H9 (cell line): ENCODE measurements at regions not wholly inside any gene's neighbourhood (a gene's known extent, or its start where the extent isn't known, plus 50 kb on each side); places are given as distances from the start of the nearest gene placed in this dataset.

Source experiments
- DNase-seq: peaks from one replicate; pipeline ENCODE4 v3.0.0-alpha.2; 2017
- H2AFZ ChIP-seq: one replicate; pipeline ENCODE4 v1.6.1; 2013; ENCODE audit warnings: mild to moderate bottlenecking, low read length, control low read depth, moderate library complexity
- H2AK5ac ChIP-seq: 2 replicates; pipeline ENCODE4 v1.6.1; 2013; ENCODE audit warnings: low read length, control low read depth, mixed read lengths; ENCODE audit not compliant: insufficient read length
- H2BK120ac ChIP-seq: one replicate; pipeline ENCODE4 v1.6.1; 2013; ENCODE audit warnings: low read depth, mild to moderate bottlenecking, low read length, control low read depth, inconsistent platforms; ENCODE audit not compliant: poor library complexity, severe bottlenecking
- H2BK12ac ChIP-seq: 2 replicates; pipeline ENCODE4 v1.6.1; 2013; ENCODE audit warnings: low read length, control low read depth, mixed read lengths, low read depth; ENCODE audit not compliant: insufficient read length
- H2BK15ac ChIP-seq: 2 replicates; pipeline ENCODE4 v1.6.1; 2013; ENCODE audit warnings: low read depth, low read length, control low read depth
- H2BK20ac ChIP-seq: one replicate; pipeline ENCODE4 v1.6.1; 2013; ENCODE audit warnings: low read depth, mild to moderate bottlenecking, low read length, control low read depth, inconsistent platforms; ENCODE audit not compliant: poor library complexity, severe bottlenecking
- H2BK5ac ChIP-seq: 2 replicates; pipeline ENCODE4 v1.6.1; 2013; ENCODE audit warnings: low read length, control low read depth, mixed read lengths; ENCODE audit not compliant: insufficient read length
- H3K14ac ChIP-seq: 2 replicates; pipeline ENCODE4 v1.6.1; 2013; ENCODE audit warnings: low read length, control low read depth; ENCODE audit not compliant: insufficient read depth
- H3K18ac ChIP-seq: 2 replicates; pipeline ENCODE4 v1.6.1; 2013; ENCODE audit warnings: low read depth, mild to moderate bottlenecking, mixed read lengths, low read length, control low read depth; ENCODE audit not compliant: insufficient read length
- H3K23ac ChIP-seq: 2 replicates; pipeline ENCODE4 v1.6.1; 2013; ENCODE audit warnings: low read length, control low read depth, mixed read lengths, low read depth; ENCODE audit not compliant: insufficient read length
- H3K23me2 ChIP-seq: 2 replicates; pipeline ENCODE4 v1.6.1; 2013; ENCODE audit warnings: low read depth, mild to moderate bottlenecking, mixed read lengths, low read length, control low read depth; ENCODE audit not compliant: insufficient read length, poor library complexity, severe bottlenecking
- H3K27ac ChIP-seq: 2 replicates; pipeline ENCODE4 v1.5.1; 2013; ENCODE audit warnings: low read length, control low read depth, mixed read lengths, low read depth; ENCODE audit not compliant: insufficient read length
- H3K27me3 ChIP-seq: 2 replicates; pipeline ENCODE4 v1.6.1; 2013; ENCODE audit warnings: low read length, control low read depth, inconsistent platforms; ENCODE audit not compliant: insufficient read depth
- H3K4ac ChIP-seq: 2 replicates; pipeline ENCODE4 v1.6.1; 2013; ENCODE audit warnings: low read depth, mild to moderate bottlenecking, control low read depth, inconsistent platforms, low read length, moderate library complexity
- H3K4me1 ChIP-seq: 2 replicates; pipeline ENCODE4 v1.6.1; 2013; ENCODE audit warnings: low read length, control low read depth, inconsistent platforms; ENCODE audit not compliant: insufficient read depth
- H3K4me2 ChIP-seq: 2 replicates; pipeline ENCODE4 v1.6.1; 2013; ENCODE audit warnings: low read length, control low read depth, mixed read lengths; ENCODE audit not compliant: insufficient read length, insufficient read depth
- H3K56ac ChIP-seq: 2 replicates; pipeline ENCODE4 v1.6.1; 2013; ENCODE audit warnings: low read depth, mild to moderate bottlenecking, mixed read lengths, low read length, control low read depth; ENCODE audit not compliant: insufficient read length
- H3K79me1 ChIP-seq: 2 replicates; pipeline ENCODE4 v1.6.1; 2013; ENCODE audit warnings: low read depth, mild to moderate bottlenecking, moderate library complexity, low read length, control low read depth, inconsistent platforms; ENCODE audit not compliant: insufficient read depth, poor library complexity, severe bottlenecking
- H3K79me2 ChIP-seq: 2 replicates; pipeline ENCODE4 v1.6.1; 2013; ENCODE audit warnings: low read length, control low read depth, inconsistent platforms; ENCODE audit not compliant: insufficient read depth
- H3K9ac ChIP-seq: 2 replicates; pipeline ENCODE4 v1.6.1; 2013; ENCODE audit warnings: low read length, control low read depth, mixed read lengths; ENCODE audit not compliant: insufficient read length; ENCODE audit errors: extremely low read depth
- H3K9me3 ChIP-seq: one replicate; pipeline ENCODE4 v1.6.1; 2013; ENCODE audit warnings: low read depth, low read length, inconsistent platforms; ENCODE audit not compliant: control insufficient read depth
- H3T11ph ChIP-seq: one replicate; pipeline ENCODE4 v1.6.1; 2013; ENCODE audit warnings: mild to moderate bottlenecking, low read length, control low read depth, inconsistent platforms
- H4K20me1 ChIP-seq: one replicate; pipeline ENCODE4 v1.6.1; 2013; ENCODE audit not compliant: control insufficient read depth, insufficient read length, insufficient read depth
- H4K5ac ChIP-seq: 2 replicates; pipeline ENCODE4 v1.6.1; 2013; ENCODE audit warnings: low read depth, mild to moderate bottlenecking, mixed read lengths, low read length, control low read depth; ENCODE audit not compliant: insufficient read length
- H4K8ac ChIP-seq: replicated peaks from 2 replicates; pipeline ENCODE4 v1.6.1; 2013; ENCODE audit warnings: low read length, control low read depth, mixed read lengths, low read depth; ENCODE audit not compliant: insufficient read length
- H4K91ac ChIP-seq: 2 replicates; pipeline ENCODE4 v1.6.1; 2013; ENCODE audit warnings: low read depth, mild to moderate bottlenecking, moderate library complexity, mixed read lengths, low read length, control low read depth; ENCODE audit not compliant: insufficient read length
- H3K27ac Mint-ChIP-seq, 3 experiments: 2 replicates in 2 of 3; 3 replicates in 1 of 3; pipeline ENCODE4 v1.8.0; 2020 to 2021; ENCODE audit warnings: mixed read lengths in 3 of 3, mild to moderate bottlenecking in 1 of 3, moderate library complexity in 1 of 3
- H3K27me3 Mint-ChIP-seq: 2 replicates; pipeline ENCODE4 v1.8.0; 2021; ENCODE audit warnings: low read depth, mild to moderate bottlenecking, moderate library complexity, mixed read lengths
- H3K36me3 Mint-ChIP-seq, 3 experiments: 2 replicates in 2 of 3; 3 replicates in 1 of 3; pipeline ENCODE4 v1.8.0; 2020 to 2021; ENCODE audit warnings: low read depth in 3 of 3, mixed read lengths in 3 of 3; ENCODE audit not compliant: insufficient read depth in 1 of 3
- H3K4me1 Mint-ChIP-seq, 2 experiments: 2 replicates each; pipeline ENCODE4 v1.8.0; 2020; ENCODE audit warnings: mixed read lengths in 2 of 2
- H3K4me3 Mint-ChIP-seq, 2 experiments: 2 replicates in 1 of 2; 3 replicates in 1 of 2; pipeline ENCODE4 v1.8.0; 2020 to 2021; ENCODE audit warnings: mild to moderate bottlenecking in 2 of 2, mixed read lengths in 2 of 2, moderate library complexity in 1 of 2
- H3K9me3 Mint-ChIP-seq, 2 experiments: 2 replicates in 1 of 2; 3 replicates in 1 of 2; pipeline ENCODE4 v1.8.0; 2020; ENCODE audit warnings: mild to moderate bottlenecking in 2 of 2, mixed read lengths in 2 of 2, moderate library complexity in 1 of 2
- WGBS: extraction: QIAGEN DNeasy Blood & Tissue Kit; methylation state at CpG from one replicate; pipeline ENCODE4 v1.1.7; 2013; ENCODE audit warnings: missing lambda C conversion rate, low lambda C conversion rate, mixed read lengths; ENCODE audit not compliant: insufficient read length; ENCODE audit errors: extremely low coverage; 5-methylcytosine and 5-hydroxymethylcytosine counted together
- TF ChIP-seq, protein P1 (sequence below): fragments of 200-600 bp; sonication (generic); conservative IDR thresholded peaks from 3 replicates; pipeline ENCODE4 v1.8.0; 2021; ENCODE audit warnings: antibody characterized with exemption, mild to moderate bottlenecking

DNA sequence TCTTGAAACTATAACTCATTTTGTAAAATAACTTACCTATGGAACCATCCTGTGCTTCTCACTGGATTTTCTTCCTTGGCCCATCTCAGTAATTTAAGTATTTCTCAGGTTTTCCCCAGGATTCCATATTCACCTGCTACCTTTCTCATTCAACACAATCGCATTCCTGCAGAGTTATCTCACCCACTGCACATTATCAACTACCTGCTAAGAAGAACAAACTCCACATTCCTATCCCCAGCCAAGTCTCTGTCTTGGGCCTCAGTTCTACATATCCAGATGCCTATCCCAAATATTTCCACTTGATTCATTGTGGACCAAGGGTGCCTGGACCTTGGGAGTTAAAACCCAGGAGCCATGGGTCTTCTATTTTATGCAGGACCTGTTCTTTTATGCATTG is 60.2 kb upstream of the KCNQ5 start:
- TF ChIP-seq, protein P1, sequence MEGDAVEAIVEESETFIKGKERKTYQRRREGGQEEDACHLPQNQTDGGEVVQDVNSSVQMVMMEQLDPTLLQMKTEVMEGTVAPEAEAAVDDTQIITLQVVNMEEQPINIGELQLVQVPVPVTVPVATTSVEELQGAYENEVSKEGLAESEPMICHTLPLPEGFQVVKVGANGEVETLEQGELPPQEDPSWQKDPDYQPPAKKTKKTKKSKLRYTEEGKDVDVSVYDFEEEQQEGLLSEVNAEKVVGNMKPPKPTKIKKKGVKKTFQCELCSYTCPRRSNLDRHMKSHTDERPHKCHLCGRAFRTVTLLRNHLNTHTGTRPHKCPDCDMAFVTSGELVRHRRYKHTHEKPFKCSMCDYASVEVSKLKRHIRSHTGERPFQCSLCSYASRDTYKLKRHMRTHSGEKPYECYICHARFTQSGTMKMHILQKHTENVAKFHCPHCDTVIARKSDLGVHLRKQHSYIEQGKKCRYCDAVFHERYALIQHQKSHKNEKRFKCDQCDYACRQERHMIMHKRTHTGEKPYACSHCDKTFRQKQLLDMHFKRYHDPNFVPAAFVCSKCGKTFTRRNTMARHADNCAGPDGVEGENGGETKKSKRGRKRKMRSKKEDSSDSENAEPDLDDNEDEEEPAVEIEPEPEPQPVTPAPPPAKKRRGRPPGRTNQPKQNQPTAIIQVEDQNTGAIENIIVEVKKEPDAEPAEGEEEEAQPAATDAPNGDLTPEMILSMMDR, result no peak
- H3K36me3 Mint-ChIP-seq, result no peaks in the 10 kb centered on the region
- H3K9ac ChIP-seq, result no peak overlapping the region
- H3K4me2 ChIP-seq, result no peak overlapping the region
- no peak overlapping the region for H3K56ac ChIP-seq
- H4K20me1 ChIP-seq, result no peaks in the 10 kb centered on the region
- H3K4me1 ChIP-seq, result peaks cover 2% of the 10 kb centered on the region; the same call in 1 of the 2 replicates
- H4K5ac ChIP-seq, result no peak overlapping the region
- H3K4me1 Mint-ChIP-seq, result peaks cover 15 to 21% of the 10 kb centered on the region in 2 experiments
- H2BK15ac ChIP-seq, result no peak overlapping the region
- no peak overlapping the region; a peak in 1 of 7 replicates for H3K27ac Mint-ChIP-seq
- H3K9me3 Mint-ChIP-seq, result no peaks in the 10 kb centered on the region
- H3K27me3 Mint-ChIP-seq, result no peaks in the 10 kb centered on the region
- no peak for DNase-seq
- H3K18ac ChIP-seq, result no peak overlapping the region
- H4K91ac ChIP-seq, result no peak overlapping the region
- H3K4me3 Mint-ChIP-seq, result no peak overlapping the region
- no peaks in the 10 kb centered on the region for H3K27me3 ChIP-seq
- H3K4ac ChIP-seq, result no peak overlapping the region
- H3K23me2 ChIP-seq, result no peaks in the 10 kb centered on the region
- H3K14ac ChIP-seq, result no peak overlapping the region
- no peaks in the 10 kb centered on the region for H3K79me2 ChIP-seq
- H2BK5ac ChIP-seq, result no peak overlapping the region
- no peak overlapping the region for H3K27ac ChIP-seq
- H2BK20ac ChIP-seq, result no peak overlapping the region
- H2BK120ac ChIP-seq, result no peak overlapping the region
- H3K9me3 ChIP-seq, result no peaks in the 10 kb centered on the region
- H2AFZ ChIP-seq, result no peak overlapping the region
- no peak overlapping the region for H4K8ac ChIP-seq
- WGBS, result no CpG with 5 or more reads among the region's 1 CpG
- H3K79me1 ChIP-seq, result no peaks in the 10 kb centered on the region
- no peak overlapping the region for H2AK5ac ChIP-seq
- H3K23ac ChIP-seq, result no peak overlapping the region
- H3T11ph ChIP-seq, result no peak overlapping the region
- H2BK12ac ChIP-seq, result no peak overlapping the region
